Progenitor cell of endocrine pancreas (in vitro differentiated cells): ENCODE measurements at regions not wholly inside any gene's neighbourhood (a gene's known extent, or its start where the extent isn't known, plus 50 kb on each side); places are given as distances from the start of the nearest gene placed in this dataset.

Experiments used
- DNase-seq: peaks from one replicate; pipeline ENCODE4 v3.0.0; 2021; ENCODE audit warnings: low spot score; ENCODE audit not compliant: unreplicated experiment
- H3K27ac Mint-ChIP-seq: 2 replicates; pipeline ENCODE4 v1.8.0; 2021; ENCODE audit warnings: mild to moderate bottlenecking, moderate library complexity, mixed read lengths
- H3K27me3 Mint-ChIP-seq: 2 replicates; pipeline ENCODE4 v1.8.0; 2021; ENCODE audit warnings: mixed read lengths
- H3K36me3 Mint-ChIP-seq: 2 replicates; pipeline ENCODE4 v1.8.0; 2022; ENCODE audit warnings: mixed read lengths; ENCODE audit not compliant: insufficient read depth
- H3K4me1 Mint-ChIP-seq: 2 replicates; pipeline ENCODE4 v1.8.0; 2021; ENCODE audit warnings: low read depth, mixed read lengths
- H3K4me3 Mint-ChIP-seq: 2 replicates; pipeline ENCODE4 v1.8.0; 2021; ENCODE audit warnings: low read depth, mild to moderate bottlenecking, moderate library complexity, mixed read lengths
- H3K9me3 Mint-ChIP-seq: 2 replicates; pipeline ENCODE4 v1.8.0; 2021; ENCODE audit warnings: low read depth, mixed read lengths
- CTCF ChIP-seq: fragments of 200-600 bp; sonication (generic); IDR thresholded peaks from one replicate; pipeline ENCODE4 v1.5.0; 2021; ENCODE audit warnings: antibody characterized with exemption, mild to moderate bottlenecking; ENCODE audit not compliant: unreplicated experiment

- Mint-ChIP-seq H3K4me1 (no peaks in the 10 kb centered on the region), H3K9me3 (peaks cover 23% of the 10 kb centered on the region), H3K27ac (no peak overlapping the region)
Observed at GRCh38 chr5:75002271-75002670, 50.1 kb downstream of the GCNT4 start.

GRCh38 chr5:74995926-74996325 lies 56.4 kb downstream of the GCNT4 start:
- Mint-ChIP-seq H3K4me3 (no peak overlapping the region), H3K27me3 (no peaks in the 10 kb centered on the region), H3K36me3 (no peaks in the 10 kb centered on the region), H3K9me3 (peaks cover 18% of the 10 kb centered on the region), H3K4me1 (peaks cover 8% of the 10 kb centered on the region), H3K27ac (no peak overlapping the region)
- TF ChIP-seq CTCF = no peak
- no peak for DNase-seq

More at GRCh38 chr5:75002271-75002670, 50.1 kb downstream of the GCNT4 start:
- no peak for DNase-seq
- TF ChIP-seq CTCF = no peak
- Mint-ChIP-seq H3K4me3 (no peak overlapping the region), H3K27me3 (no peaks in the 10 kb centered on the region), H3K36me3 (peaks cover 4% of the 10 kb centered on the region)

GRCh38 chr5:74994826-74995225 lies 57.5 kb downstream of the GCNT4 start:
- Mint-ChIP-seq H3K27me3 (no peaks in the 10 kb centered on the region), H3K4me1 (peaks cover 8% of the 10 kb centered on the region), H3K4me3 (no peak overlapping the region), H3K36me3 (no peaks in the 10 kb centered on the region), H3K27ac (no peak overlapping the region), H3K9me3 (peaks cover 18% of the 10 kb centered on the region)
- no peak for TF ChIP-seq CTCF
- DNase-seq = no peak

- peaks cover 8% of the 10 kb centered on the region for H3K4me1 Mint-ChIP-seq
- H3K27ac Mint-ChIP-seq = no peak overlapping the region
- H3K9me3 Mint-ChIP-seq = peaks cover 14% of the 10 kb centered on the region
- H3K27me3 Mint-ChIP-seq = no peaks in the 10 kb centered on the region
- no peak for DNase-seq
- H3K4me3 Mint-ChIP-seq = no peak overlapping the region
- no peaks in the 10 kb centered on the region for H3K36me3 Mint-ChIP-seq
- no peak for TF ChIP-seq CTCF
Observed at GRCh38 chr5:74993743-74994142, 58.6 kb downstream of the GCNT4 start.

GRCh38 chr5:74992791-74993190 lies 59.6 kb downstream of the GCNT4 start:
- Mint-ChIP-seq H3K9me3 (peaks cover 17% of the 10 kb centered on the region), H3K27me3 (no peaks in the 10 kb centered on the region), H3K36me3 (no peaks in the 10 kb centered on the region), H3K4me1 (peaks cover 8% of the 10 kb centered on the region), H3K27ac (no peak overlapping the region), H3K4me3 (no peak overlapping the region)
- TF ChIP-seq CTCF = no peak
- no peak for DNase-seq
